NCI-H82 treated with DMSO at 0.1 percent for 48 hours (cell line): ENCODE measurements at regions not wholly inside any gene's neighbourhood (a gene's known extent, or its start where the extent isn't known, plus 50 kb on each side); places are given as distances from the start of the nearest gene placed in this dataset.

Experiments used
- DNase-seq: peaks from one replicate; lab custom pipeline; 2025; ENCODE audit not compliant: unreplicated experiment; lab: John Stamatoyannopoulos, UW

GRCh38 chr1:221335161-221336101, 406.5 kb downstream of the DUSP10 start:
- no peak for DNase-seq

GRCh38 chr1:221336126-221336525, 405.8 kb downstream of the DUSP10 start:
- no peak for DNase-seq

GRCh38 chr1:221337106-221337505, 404.8 kb downstream of the DUSP10 start:
- no peak for DNase-seq

- DNase-seq = no peak
Observed at GRCh38 chr1:221343136-221343535, 398.8 kb downstream of the DUSP10 start.

GRCh38 chr1:221343607-221344006, 398.3 kb downstream of the DUSP10 start:
- DNase-seq = no peak

- no peak for DNase-seq
Observed at GRCh38 chr1:221344693-221345092, 397.2 kb downstream of the DUSP10 start.

- no peak for DNase-seq
Observed at GRCh38 chr1:221347706-221348105, 394.2 kb downstream of the DUSP10 start.

- DNase-seq = no peak
Observed at GRCh38 chr1:221350091-221350490, 391.8 kb downstream of the DUSP10 start.

GRCh38 chr1:221356693-221357092, 385.2 kb downstream of the DUSP10 start:
- no peak for DNase-seq

- no peak for DNase-seq
Observed at GRCh38 chr1:221363039-221363438, 378.9 kb downstream of the DUSP10 start.

GRCh38 chr1:221366495-221367110, 375.3 kb downstream of the DUSP10 start:
- no peak for DNase-seq

- no peak for DNase-seq
Observed at GRCh38 chr1:221371705-221372104, 370.2 kb downstream of the DUSP10 start.

GRCh38 chr1:221373795-221374194, 368.1 kb downstream of the DUSP10 start:
- DNase-seq = no peak

- no peak for DNase-seq
Observed at GRCh38 chr1:221376286-221376685, 365.6 kb downstream of the DUSP10 start.

GRCh38 chr1:221381910-221382623, 359.8 kb downstream of the DUSP10 start:
- no peak for DNase-seq

GRCh38 chr1:221392453-221392852, 349.4 kb downstream of the DUSP10 start:
- no peak for DNase-seq

- no peak for DNase-seq
Observed at GRCh38 chr1:221394011-221394544, 347.8 kb downstream of the DUSP10 start.

GRCh38 chr1:221396526-221396925, 345.4 kb downstream of the DUSP10 start:
- no peak for DNase-seq

- no peak for DNase-seq
Observed at GRCh38 chr1:221397141-221397540, 344.7 kb downstream of the DUSP10 start.

- DNase-seq = no peak
Observed at GRCh38 chr1:221397606-221398005, 344.3 kb downstream of the DUSP10 start.

GRCh38 chr1:221405146-221405545, 336.7 kb downstream of the DUSP10 start:
- no peak for DNase-seq
